Keratinocyte (primary cell): ENCODE measurements at regions not wholly inside any gene's neighbourhood (a gene's known extent, or its start where the extent isn't known, plus 50 kb on each side); places are given as distances from the start of the nearest gene placed in this dataset.

Source experiments
- DNase-seq: peaks from one replicate; pipeline ENCODE4 v3.0.0-alpha.2; 2011; ENCODE audit warnings: low read depth, missing footprints, low spot score
- FAIRE-seq: peaks from 2 replicates; lab custom pipeline; 2011; peaks lifted over from hg19 to GRCh38; lab: Jason Lieb, UNC
- H2AFZ ChIP-seq: 2 replicates; pipeline ENCODE4 v1.6.0; 2012; ENCODE audit warnings: low read length, control low read depth, inconsistent platforms; ENCODE audit not compliant: control insufficient read depth
- H3K27ac ChIP-seq: 2 replicates; pipeline ENCODE4 v1.5.1; 2011; ENCODE audit warnings: low read length; ENCODE audit not compliant: control insufficient read depth, insufficient read depth
- H3K27me3 ChIP-seq: 3 replicates; pipeline ENCODE4 v1.6.0; 2011; ENCODE audit warnings: low read length; ENCODE audit not compliant: control insufficient read depth, insufficient read depth; ENCODE audit errors: extremely low read depth
- H3K36me3 ChIP-seq, 2 experiments: 2 replicates in 1 of 2; 3 replicates in 1 of 2; pipeline ENCODE4 v1.5.1; 2011; ENCODE audit warnings: low read length in 2 of 2, mild to moderate bottlenecking in 1 of 2; ENCODE audit not compliant: control insufficient read depth in 2 of 2, insufficient read depth in 2 of 2; ENCODE audit errors: extremely low read depth in 1 of 2
- H3K4me1 ChIP-seq: 3 replicates; pipeline ENCODE4 v1.5.1; 2011; ENCODE audit warnings: low read length; ENCODE audit not compliant: control insufficient read depth, insufficient read depth; ENCODE audit errors: extremely low read depth
- H3K4me2 ChIP-seq: 3 replicates; pipeline ENCODE4 v1.6.0; 2011; ENCODE audit warnings: low read depth, low read length; ENCODE audit not compliant: control insufficient read depth, insufficient read depth; ENCODE audit errors: extremely low read depth
- H3K4me3 ChIP-seq, 3 experiments: fragments of 200-600 bp in 1 of 3; sonication (generic) in 1 of 3; 2 replicates in 2 of 3; 3 replicates in 1 of 3; pipeline ENCODE4 v1.5.1; 2011 to 2016; ENCODE audit warnings: low read length in 3 of 3, mild to moderate bottlenecking in 3 of 3, control low read depth in 2 of 3, inconsistent platforms in 1 of 3, low read depth in 1 of 3, mixed read lengths in 1 of 3, mixed run types in 1 of 3, moderate library complexity in 1 of 3; ENCODE audit not compliant: control insufficient read depth in 2 of 3, insufficient read depth in 2 of 3; ENCODE audit errors: extremely low read depth in 1 of 3
- H3K79me2 ChIP-seq: 2 replicates; pipeline ENCODE4 v1.6.0; 2012; ENCODE audit warnings: low read length; ENCODE audit not compliant: control insufficient read depth, insufficient read depth
- H3K9ac ChIP-seq: 3 replicates; pipeline ENCODE4 v1.6.0; 2011; ENCODE audit warnings: low read length; ENCODE audit not compliant: control insufficient read depth, insufficient read depth; ENCODE audit errors: extremely low read depth
- H3K9me1 ChIP-seq: 3 replicates; pipeline ENCODE4 v1.6.0; 2011; ENCODE audit warnings: low read length; ENCODE audit not compliant: control insufficient read depth, insufficient read depth; ENCODE audit errors: extremely low read depth
- H3K9me3 ChIP-seq: 2 replicates; pipeline ENCODE4 v1.5.1; 2012; ENCODE audit warnings: low read depth, low read length; ENCODE audit not compliant: control insufficient read depth
- H4K20me1 ChIP-seq: 3 replicates; pipeline ENCODE4 v1.6.0; 2011; ENCODE audit warnings: low read length; ENCODE audit not compliant: control insufficient read depth, insufficient read depth; ENCODE audit errors: extremely low read depth
- CTCF ChIP-seq, 3 experiments: IDR thresholded peaks in 1 of 3; conservative IDR thresholded peaks in 1 of 3; optimal IDR thresholded peaks in 1 of 3; 2 replicates in 2 of 3; 3 replicates in 1 of 3; pipeline versions ENCODE3 to v1.5.1; 2011; ENCODE audit warnings: low read length in 3 of 3, mild to moderate bottlenecking in 3 of 3, moderate library complexity in 2 of 3, control low read depth in 1 of 3, inconsistent platforms in 1 of 3; ENCODE audit not compliant: insufficient read depth in 2 of 3; ENCODE audit errors: extremely low read depth in 1 of 3
- EZH2 ChIP-seq: IDR thresholded peaks from one replicate; pipeline ENCODE4 v1.6.1; 2012; ENCODE audit warnings: inconsistent platforms, mild to moderate bottlenecking, low read length, moderate library complexity
- dilution Hi-C: fragments of 300-500 bp; cut with MboI; formaldehyde crosslinking; loops from one replicate; pipeline ENCODE4 v1.7.0; 2020; ENCODE audit warnings: low sequenced_read_pairs; ENCODE audit not compliant: extremely low pct_ligation_motif_present

GRCh38 chr6:81491454-81492101 is 260.9 kb downstream of the TENT5A start:
- dilution Hi-C loops = no loop called here
- no peaks in the 10 kb centered on the region for H4K20me1 ChIP-seq
- H3K9ac ChIP-seq = no peak overlapping the region
- no peak for TF ChIP-seq CTCF (optimal IDR thresholded peaks at IDR 0.05 in 1 of 3, IDR thresholded peaks at IDR 0.05 in 1 of 3, conservative IDR thresholded peaks at IDR 0.05 in 1 of 3; ENCODE audit: extremely low read depth in 1 of 3, insufficient read depth in 2 of 3, low read length in 3 of 3)
- TF ChIP-seq EZH2 = no peak
- no peak overlapping the region for H3K27ac ChIP-seq
- H3K9me3 ChIP-seq = no peaks in the 10 kb centered on the region
- no peaks in the 10 kb centered on the region for H3K79me2 ChIP-seq
- H3K4me1 ChIP-seq = no peaks in the 10 kb centered on the region
- H3K4me3 ChIP-seq = no peak overlapping the region
- DNase-seq (no peak), FAIRE-seq (no peak)
- no peak overlapping the region for H3K4me2 ChIP-seq
- no peak overlapping the region for H2AFZ ChIP-seq
- H3K27me3 ChIP-seq = no peaks in the 10 kb centered on the region
- no peaks in the 10 kb centered on the region for H3K9me1 ChIP-seq
- no peaks in the 10 kb centered on the region for H3K36me3 ChIP-seq

- no peaks in the 10 kb centered on the region for H3K79me2 ChIP-seq
- H3K4me3 ChIP-seq = no peak overlapping the region
- no peak for TF ChIP-seq CTCF (optimal IDR thresholded peaks at IDR 0.05 in 1 of 3, IDR thresholded peaks at IDR 0.05 in 1 of 3, conservative IDR thresholded peaks at IDR 0.05 in 1 of 3; ENCODE audit: extremely low read depth in 1 of 3, insufficient read depth in 2 of 3, low read length in 3 of 3)
- no peak for TF ChIP-seq EZH2
- no peak overlapping the region for H3K4me2 ChIP-seq
- no peak for DNase-seq
- no peak overlapping the region for H3K27ac ChIP-seq
- dilution Hi-C loops = no loop called here
- H3K9ac ChIP-seq = no peak overlapping the region
- no peaks in the 10 kb centered on the region for H3K4me1 ChIP-seq
- H3K36me3 ChIP-seq = no peaks in the 10 kb centered on the region
- no peaks in the 10 kb centered on the region for H3K27me3 ChIP-seq
- no peak overlapping the region for H2AFZ ChIP-seq
- no peaks in the 10 kb centered on the region for H3K9me3 ChIP-seq
- no peaks in the 10 kb centered on the region for H3K9me1 ChIP-seq
- H4K20me1 ChIP-seq = no peaks in the 10 kb centered on the region
- no peak for FAIRE-seq
These were observed 265.0 kb downstream of the TENT5A start for GRCh38 chr6:81487489-81487888.
